OCI-LY7 (cell line): ENCODE measurements at regions not wholly inside any gene's neighbourhood (a gene's known extent, or its start where the extent isn't known, plus 50 kb on each side); places are given as distances from the start of the nearest gene placed in this dataset.

ENCODE experiments used
- CTCF ChIP-seq: fragments of 200-600 bp; sonication (generic); conservative IDR thresholded peaks from 2 replicates; pipeline ENCODE4 v1.5.1; 2014; ENCODE audit warnings: mild to moderate bottlenecking, antibody characterized with exemption, low read length, moderate library complexity, mixed read lengths
- EZH2phosphoT487 ChIP-seq: fragments of 200-600 bp; sonication (generic); IDR thresholded peaks from 2 replicates; pipeline ENCODE4 v1.6.1; 2018; ENCODE audit warnings: low read depth, borderline replicate concordance, mild to moderate bottlenecking, mixed run types, antibody characterized with exemption, low read length, moderate library complexity, mixed read lengths

DNA sequence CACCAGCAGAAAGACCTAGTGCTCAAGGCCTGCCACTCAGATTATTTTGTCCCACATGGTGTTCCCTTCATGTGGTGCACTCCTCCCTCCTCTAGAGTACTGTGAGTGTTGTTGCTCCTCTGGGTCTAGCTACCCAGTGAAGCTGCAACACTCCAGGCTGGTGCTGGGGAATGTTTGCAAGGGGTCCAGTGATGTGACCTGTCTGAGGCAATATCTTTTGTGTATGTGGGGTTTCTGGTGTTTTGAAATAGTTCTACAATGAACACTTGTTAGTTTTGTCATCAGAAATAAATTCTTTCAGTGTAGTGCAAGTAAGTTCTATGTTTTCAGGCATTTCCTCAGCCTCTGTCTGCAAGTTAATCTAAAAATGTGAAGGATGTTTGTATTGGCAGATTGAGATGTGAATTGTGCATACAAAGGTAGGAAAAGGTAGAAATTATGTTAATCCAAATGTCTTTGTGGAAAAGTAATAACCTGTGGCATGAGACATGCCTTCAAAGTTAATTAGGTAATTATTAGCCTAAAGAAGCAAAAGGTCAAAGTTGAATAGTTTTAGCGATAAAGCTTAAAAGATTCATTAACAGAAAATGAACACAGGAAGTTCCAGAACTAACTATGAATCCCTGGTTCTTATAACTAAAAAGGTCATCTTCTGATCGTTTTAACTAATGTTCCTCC is 616.8 kb downstream of the LTN1 start:
- TF ChIP-seq CTCF = no peak
- no peak for TF ChIP-seq EZH2phosphoT487
